GM21447 (cell line): ENCODE measurements at regions not wholly inside any gene's neighbourhood (a gene's known extent, or its start where the extent isn't known, plus 50 kb on each side); places are given as distances from the start of the nearest gene placed in this dataset.

Experiments used
- ATAC-seq: cut with Tn5 transposase; IDR thresholded peaks from one replicate; pipeline ENCODE4 v1.9.1; 2021; ENCODE audit not compliant: unreplicated experiment

- ATAC-seq: no peak
Observed at GRCh38 chr6:12381587-12381986, 91.4 kb downstream of the EDN1 start.

DNA sequence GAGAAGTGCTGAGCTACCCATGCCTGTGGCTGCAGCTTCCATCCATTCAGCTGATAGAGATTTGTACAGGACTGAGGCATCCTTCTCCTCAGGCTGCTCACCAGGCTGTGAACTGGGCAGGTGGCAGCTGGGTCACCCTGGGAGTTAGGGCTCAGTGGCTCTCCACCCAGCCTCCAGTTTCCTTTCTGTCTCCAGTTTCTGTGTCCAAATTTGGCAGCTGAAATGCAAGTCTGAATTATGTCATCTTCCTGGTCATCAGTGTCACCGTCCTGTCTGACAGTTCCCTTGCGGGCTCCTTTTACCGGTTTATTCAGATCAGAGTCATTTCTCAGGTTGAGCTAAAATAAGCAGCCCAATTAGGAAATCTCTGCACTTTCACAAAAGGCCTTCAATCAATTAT lies 93.3 kb downstream of the EDN1 start:
- peak; percentile 88 for ATAC-seq

DNA sequence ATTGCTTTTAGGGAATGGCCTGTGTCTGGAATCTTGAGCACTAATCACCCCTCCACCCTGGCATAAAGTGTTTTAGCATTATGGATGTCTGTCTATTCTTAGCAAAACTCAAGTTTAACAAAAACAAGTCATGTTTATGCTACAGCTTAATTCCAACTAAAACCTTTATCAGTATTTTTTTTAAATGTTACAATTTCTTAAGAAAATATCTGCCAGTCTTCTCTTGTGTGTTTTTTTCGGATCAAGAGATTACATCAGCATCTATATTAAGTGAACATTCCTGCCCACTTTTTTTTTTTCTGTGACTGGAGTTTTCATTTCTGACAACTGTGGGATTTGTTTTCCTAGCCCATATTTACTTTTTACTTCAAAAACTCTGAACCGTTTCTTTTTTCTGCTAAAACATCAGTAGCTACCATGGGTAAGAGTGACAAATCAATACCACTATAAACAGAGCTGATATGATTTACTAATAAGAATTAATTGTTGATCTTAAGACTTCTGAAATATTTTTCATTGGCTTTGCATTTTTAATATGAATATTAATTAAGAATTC lies 94.3 kb downstream of the EDN1 start:
- no peak for ATAC-seq

DNA sequence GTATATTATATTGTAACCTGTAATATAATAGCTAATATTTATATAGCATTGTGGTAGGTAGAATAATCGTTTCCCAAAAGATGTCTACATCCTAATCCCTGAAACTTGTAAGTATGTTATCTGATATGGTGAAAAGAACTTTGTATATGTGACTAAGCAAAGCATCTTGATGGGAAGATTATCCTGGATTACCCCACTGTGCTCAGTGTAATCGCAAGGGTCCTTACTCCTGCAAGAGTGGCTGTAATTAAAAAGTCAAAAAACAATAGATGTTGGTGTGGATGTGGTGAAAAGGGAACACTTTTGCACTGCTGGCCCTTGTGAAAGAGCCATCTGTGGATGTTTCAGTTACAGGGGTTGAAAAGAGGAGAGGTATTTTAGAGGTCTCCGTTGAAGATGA lies 95.2 kb downstream of the EDN1 start:
- ATAC-seq: no peak

GRCh38 chr6:12386816-12387215 lies 96.7 kb downstream of the EDN1 start:
- ATAC-seq: no peak

DNA sequence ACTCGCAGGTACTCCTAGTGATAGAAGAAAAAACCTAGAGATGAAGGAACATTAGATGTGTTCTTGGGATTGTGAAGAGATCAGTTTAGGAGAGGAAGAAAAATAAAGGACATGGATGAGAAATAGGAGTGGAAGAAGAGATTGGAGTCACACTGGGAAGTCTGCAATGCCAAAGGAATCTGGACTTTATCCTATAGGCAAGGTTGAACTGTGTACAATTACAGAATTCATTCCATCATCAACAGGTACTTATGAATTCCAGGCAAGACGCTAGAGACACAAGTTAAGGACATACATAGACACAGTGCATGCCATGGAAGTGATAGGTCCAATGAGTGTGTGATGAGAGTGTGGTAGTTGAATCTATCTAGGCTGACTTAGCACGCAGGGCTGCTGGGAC lies 101.3 kb downstream of the EDN1 start:
- no peak for ATAC-seq

DNA sequence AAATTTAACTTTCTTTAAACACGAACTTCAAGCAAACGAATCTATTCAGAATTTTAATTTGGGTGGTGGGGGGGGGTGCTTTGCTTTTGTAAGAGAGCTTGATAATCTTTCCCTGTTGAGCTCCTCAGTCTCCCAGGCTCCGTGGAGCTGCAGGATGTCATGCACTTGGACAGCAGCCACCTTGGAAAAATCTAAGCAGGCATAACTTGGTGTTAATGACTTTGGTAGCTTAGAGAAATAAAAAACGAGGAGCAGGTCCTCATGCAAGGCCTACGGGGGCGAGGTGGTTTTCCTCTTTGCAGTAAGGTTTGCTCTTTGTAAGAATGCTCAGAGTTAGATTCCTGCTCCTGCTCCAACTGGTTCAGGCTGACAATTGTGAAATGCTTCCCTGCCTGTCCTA lies 102.3 kb downstream of the EDN1 start:
- no peak for ATAC-seq

- ATAC-seq: no peak
Observed at GRCh38 chr6:12393100-12393499, 102.9 kb downstream of the EDN1 start.

DNA sequence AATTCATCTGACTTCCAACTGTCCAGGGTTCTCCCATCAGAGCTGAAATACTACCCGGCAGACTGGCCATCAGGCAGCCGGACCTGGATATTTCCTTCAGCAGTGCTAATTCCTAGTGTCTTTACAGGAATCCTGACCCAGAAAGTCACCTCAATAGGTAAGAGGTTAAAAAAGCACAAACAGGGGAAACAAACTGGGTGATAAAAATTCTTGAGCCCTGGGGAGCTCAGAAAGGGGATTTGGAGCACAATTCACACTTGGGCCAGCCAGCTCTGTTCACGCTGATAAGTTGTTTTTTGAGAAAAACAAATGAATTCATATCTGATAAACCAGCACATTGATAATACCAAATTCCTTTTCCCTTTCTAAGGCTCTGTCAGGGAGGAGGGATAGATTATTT lies 104.0 kb downstream of the EDN1 start:
- no peak for ATAC-seq

DNA sequence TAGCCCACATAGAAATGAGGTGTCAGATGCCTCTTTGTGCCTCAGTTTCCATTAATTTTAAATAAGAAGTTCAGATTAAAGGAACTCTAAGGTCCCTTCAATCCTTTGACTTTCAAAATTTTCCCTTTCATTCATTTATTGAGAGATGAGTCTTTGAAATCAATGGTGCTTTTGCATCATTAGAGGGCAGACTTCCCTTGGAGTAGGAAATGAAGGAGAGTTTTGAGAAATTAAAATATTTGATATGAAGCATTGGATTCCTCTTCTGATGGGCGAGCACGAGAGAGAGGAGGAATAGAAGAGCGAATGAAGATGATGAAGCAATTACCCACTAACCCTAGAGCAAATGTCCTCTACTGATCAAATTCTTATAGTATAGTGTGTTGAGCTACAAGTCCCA lies 105.7 kb downstream of the EDN1 start:
- no peak for ATAC-seq

- no peak for ATAC-seq
Observed at GRCh38 chr6:12401200-12401599, 111.0 kb downstream of the EDN1 start.

DNA sequence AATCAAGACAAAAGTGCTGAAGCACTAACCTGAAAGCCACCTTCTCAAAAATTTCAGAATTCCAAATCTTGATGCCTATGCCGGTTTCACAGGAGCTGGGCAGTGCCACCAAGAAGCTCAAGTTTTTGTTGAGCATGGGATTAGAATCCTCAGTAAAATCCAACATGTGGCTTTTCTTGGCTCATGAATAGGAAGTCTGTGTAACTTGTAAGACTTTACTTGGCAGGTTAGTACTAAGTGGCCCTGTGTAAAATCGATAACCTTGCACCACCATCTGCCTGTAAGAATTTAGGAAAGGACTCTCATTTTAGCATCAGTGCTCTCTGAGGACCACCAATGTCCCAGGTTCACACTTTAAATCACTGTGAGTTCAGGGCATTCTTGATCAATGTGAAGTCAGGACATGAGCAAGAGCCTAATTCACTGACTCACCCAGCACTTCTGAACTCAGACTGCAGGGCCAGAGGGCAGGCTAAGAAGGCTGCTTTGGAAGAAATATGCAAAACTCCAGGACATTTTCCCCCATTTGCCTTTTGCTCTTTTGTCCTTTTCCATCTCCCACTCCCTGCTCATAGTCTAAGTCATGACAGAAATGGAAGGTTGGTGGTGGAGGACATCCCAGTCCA lies 113.2 kb downstream of the EDN1 start:
- ATAC-seq: no peak

DNA sequence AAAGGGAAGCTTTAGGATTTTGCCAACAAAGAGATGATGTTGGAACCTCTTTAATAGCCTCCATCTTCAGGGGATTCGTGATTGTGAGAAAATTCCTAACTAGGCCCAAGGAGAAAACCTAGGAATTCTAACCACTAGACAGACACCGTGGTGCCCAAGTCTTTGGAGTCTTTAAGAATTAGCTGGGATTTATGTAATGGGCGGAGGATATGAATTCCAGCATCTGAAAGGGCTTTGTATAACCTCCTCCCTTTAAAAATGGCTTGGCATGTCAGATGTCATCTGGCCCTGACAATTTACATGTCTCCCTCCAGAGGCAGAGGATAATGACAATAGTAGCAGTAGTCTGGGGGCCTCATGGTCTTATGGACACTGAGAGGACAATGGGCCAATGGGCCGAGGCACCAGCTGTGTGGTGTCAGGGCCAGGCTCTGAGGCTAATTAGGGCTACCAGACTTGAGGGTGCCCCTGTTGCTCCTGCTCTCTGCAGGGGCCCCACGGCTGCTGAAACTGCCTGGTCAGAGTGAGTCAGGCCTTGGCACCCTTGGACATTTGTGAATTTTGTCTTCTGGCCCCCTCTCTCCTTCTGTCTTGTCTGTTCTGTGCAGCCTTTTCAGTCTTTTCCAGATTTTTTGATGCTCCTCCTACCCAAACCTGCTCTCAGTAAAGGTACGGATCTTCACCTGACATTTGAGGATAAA lies 113.9 kb downstream of the EDN1 start:
- no peak for ATAC-seq

GRCh38 chr6:12404651-12405050 lies 114.5 kb downstream of the EDN1 start:
- no peak for ATAC-seq

DNA sequence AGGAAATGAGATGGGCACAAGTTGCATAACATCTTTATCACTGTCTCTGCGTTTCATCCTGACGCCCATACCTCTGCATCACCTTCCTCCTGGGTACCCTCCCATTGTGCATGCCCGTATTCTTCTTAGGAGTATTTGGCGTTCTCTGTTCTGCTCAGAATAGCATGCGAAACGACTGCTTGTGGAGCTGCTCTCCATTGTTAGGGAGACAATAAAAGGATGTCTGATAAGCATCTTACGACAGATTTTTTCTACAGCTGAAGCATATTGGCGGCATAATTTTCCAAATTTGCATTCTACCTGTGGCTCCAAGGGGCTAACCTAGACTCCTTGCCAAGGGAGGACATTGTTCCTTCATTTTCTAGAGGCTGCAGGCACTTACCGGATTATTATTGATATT lies 118.6 kb downstream of the EDN1 start:
- no peak for ATAC-seq

GRCh38 chr6:12410946-12411345 lies 120.8 kb downstream of the EDN1 start:
- no peak for ATAC-seq

GRCh38 chr6:12414096-12414675 lies 124.0 kb downstream of the EDN1 start:
- no peak for ATAC-seq

DNA sequence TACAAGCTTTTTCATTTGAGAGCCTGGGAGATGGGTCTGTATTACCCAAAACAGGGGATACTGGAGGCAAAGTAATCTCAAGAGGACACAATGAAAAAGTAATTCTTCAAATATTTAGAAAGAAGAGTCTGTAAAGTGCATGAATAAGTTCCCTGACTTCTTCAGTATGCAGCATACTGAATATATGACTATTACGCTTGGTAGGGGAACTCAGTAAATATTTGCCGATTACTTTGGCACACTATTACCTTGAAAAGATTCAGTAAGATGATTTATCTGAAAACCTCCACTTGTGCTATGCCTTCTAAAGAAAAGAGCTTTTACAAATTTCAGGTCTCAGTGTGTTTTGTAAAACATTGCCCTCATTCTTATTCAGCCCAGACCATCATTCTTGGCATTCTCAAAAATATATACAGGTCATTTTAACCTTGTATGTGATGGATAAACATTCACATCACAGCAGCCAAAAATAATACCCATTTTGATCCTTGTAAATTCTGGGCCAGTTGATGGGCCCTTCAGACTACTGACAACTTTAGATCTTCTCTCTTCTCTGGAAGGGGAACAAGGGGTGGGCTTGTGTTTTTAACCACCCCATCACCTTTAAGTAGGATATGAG lies 125.9 kb downstream of the EDN1 start:
- no peak for ATAC-seq

DNA sequence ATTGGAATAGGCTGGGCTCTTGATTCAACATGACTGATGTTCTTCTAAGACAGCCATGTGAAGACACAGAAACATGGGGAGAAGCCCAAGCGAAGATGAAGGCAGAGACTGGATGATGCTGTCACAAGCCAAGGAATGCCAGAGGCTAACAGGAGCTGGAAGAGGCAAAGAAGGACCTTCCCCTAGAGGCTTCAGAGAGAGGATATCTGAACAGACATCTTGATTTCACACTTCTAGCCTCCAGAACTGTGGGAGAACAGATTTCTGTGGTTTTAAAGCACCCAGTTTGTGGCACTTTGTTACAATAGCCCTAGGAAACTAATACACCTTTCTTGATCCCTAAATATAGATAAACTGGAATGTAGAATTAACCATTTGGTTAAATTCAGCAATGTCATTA lies 127.0 kb downstream of the EDN1 start:
- ATAC-seq: no peak

GRCh38 chr6:12418946-12419345 lies 128.8 kb downstream of the EDN1 start:
- no peak for ATAC-seq

DNA sequence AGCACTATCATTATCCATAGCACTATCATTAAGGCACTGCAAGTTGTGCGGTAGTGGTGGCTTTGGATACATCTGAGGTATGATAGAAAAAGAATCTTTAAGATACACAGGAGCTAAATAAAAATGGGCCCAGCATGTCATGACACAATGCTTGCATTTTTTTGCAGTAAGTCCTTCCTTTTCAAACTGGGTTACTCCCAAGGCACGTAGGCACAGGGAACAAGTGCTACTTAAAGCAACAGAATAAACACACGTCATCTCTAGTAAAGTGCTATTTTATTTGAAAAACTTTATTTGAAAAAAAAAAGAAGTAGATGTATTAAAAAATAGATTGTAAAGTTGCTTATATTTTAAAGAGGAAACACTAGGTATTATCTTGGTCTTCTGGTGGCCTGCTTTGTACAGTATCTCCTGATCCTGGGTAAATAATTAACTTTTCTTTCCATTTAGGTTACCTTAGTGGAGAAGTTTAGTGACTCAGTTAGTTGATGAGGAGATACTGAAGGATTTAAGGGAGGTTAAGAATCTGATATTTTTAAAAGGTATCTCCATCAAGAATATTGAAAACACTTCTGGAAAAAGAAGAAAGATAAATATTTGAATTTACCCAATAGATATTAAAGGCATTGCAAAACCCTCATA lies 129.6 kb downstream of the EDN1 start:
- ATAC-seq: no peak
